A673 (cell line): ENCODE measurements at regions not wholly inside any gene's neighbourhood (a gene's known extent, or its start where the extent isn't known, plus 50 kb on each side); places are given as distances from the start of the nearest gene placed in this dataset.

Source experiments
- BruUV-seq: library from RNA; stranded (reverse); fragments of 400-500 nt; replicated peaks from 2 replicates; lab custom pipeline; 2021; lab: Mats Ljungman, UMichigan
- CTCF ChIA-PET: fragments of 300-600 bp; sonication (Branson Sonifier 250); formaldehyde crosslinking; loops from one replicate; lab custom pipeline; 2022; ENCODE audit warnings: antibody characterized with exemption; lab: Charles Lee
- POLR2A ChIA-PET: fragments of 300-600 bp; sonication (Branson Sonifier 250); formaldehyde crosslinking; loops from one replicate; lab custom pipeline; 2022; ENCODE audit warnings: antibody characterized with exemption; ENCODE audit not compliant: low non-redundant PET; lab: Charles Lee
- DNase-seq: peaks from one replicate; pipeline ENCODE4 v3.0.0-alpha.2; 2015; ENCODE audit warnings: low spot score
- H3K27ac ChIP-seq: fragments of 200-600 bp; sonication (generic); 2 replicates; pipeline ENCODE4 v1.5.1; 2016; ENCODE audit warnings: mixed run types, low read depth, mild to moderate bottlenecking, mixed read lengths, antibody characterized with exemption, low read length; ENCODE audit not compliant: poor library complexity, severe bottlenecking
- H3K27me3 ChIP-seq: fragments of 200-600 bp; sonication (generic); replicated peaks from 2 replicates; pipeline ENCODE4 v1.6.1; 2017; ENCODE audit warnings: mixed run types, low read depth, mild to moderate bottlenecking, mixed read lengths, antibody characterized with exemption, low read length; ENCODE audit not compliant: insufficient read depth, poor library complexity
- H3K36me3 ChIP-seq: fragments of 200-600 bp; sonication (generic); 2 replicates; pipeline ENCODE4 v1.6.1; 2016; ENCODE audit warnings: mixed run types, mild to moderate bottlenecking, mixed read lengths, antibody characterized with exemption, low read length; ENCODE audit not compliant: insufficient read depth, poor library complexity, severe bottlenecking
- H3K4me1 ChIP-seq: fragments of 200-600 bp; sonication (generic); 2 replicates; pipeline ENCODE4 v1.6.1; 2017; ENCODE audit warnings: mixed run types, mild to moderate bottlenecking, mixed read lengths, antibody characterized with exemption, low read length; ENCODE audit not compliant: insufficient read depth, poor library complexity, severe bottlenecking
- H3K4me3 ChIP-seq: fragments of 200-600 bp; sonication (generic); 2 replicates; pipeline ENCODE4 v1.5.1; 2016; ENCODE audit warnings: low read depth, mixed run types, mild to moderate bottlenecking, mixed read lengths, low read length; ENCODE audit not compliant: poor library complexity, severe bottlenecking
- H3K9me3 ChIP-seq: fragments of 200-600 bp; sonication (generic); 2 replicates; pipeline ENCODE4 v1.6.1; 2016; ENCODE audit warnings: mixed run types, low read depth, mild to moderate bottlenecking, mixed read lengths, antibody characterized with exemption, low read length; ENCODE audit not compliant: poor library complexity, severe bottlenecking
- CTCF ChIP-seq: fragments of 300-800, 200-600 bp; sonication (generic); conservative IDR thresholded peaks from 2 replicates; pipeline ENCODE4 v1.5.1; 2017; ENCODE audit warnings: low read depth, mild to moderate bottlenecking, antibody characterized with exemption, low read length, moderate library complexity, mixed read lengths
- EZH2 ChIP-seq: fragments of 200-600 bp; sonication (generic); IDR thresholded peaks from 2 replicates; pipeline ENCODE4 v1.6.1; 2017; ENCODE audit warnings: borderline replicate concordance, low read depth, mild to moderate bottlenecking, mixed read lengths, antibody characterized with exemption, low read length; ENCODE audit not compliant: poor library complexity, severe bottlenecking
- intact Hi-C: fragments of 100-400 bp; cut with micrococcal nuclease; formaldehyde crosslinking; loops from one replicate; pipeline ENCODE4 v1.10.0; 2022; ENCODE audit not compliant: unreplicated experiment

- CTCF ChIA-PET = no interaction called here
- BruUV-seq = no TSS peak
- TF ChIP-seq CTCF (no peak), EZH2 (no peak)
- Histone ChIP-seq H3K27ac (no peak overlapping the region), H3K36me3 (no peaks in the 10 kb centered on the region), H3K4me3 (no peak overlapping the region), H3K27me3 (no peaks in the 10 kb centered on the region), H3K9me3 (no peaks in the 10 kb centered on the region), H3K4me1 (peaks cover 3% of the 10 kb centered on the region)
- intact Hi-C loops = no loop called here
- no peak for DNase-seq
- POLR2A ChIA-PET = no interaction called here
Measured at GRCh38 chr2:5984946-5985345, 292.8 kb downstream of the SOX11 start.

GRCh38 chr2:5985536-5986385 is 293.6 kb downstream of the SOX11 start:
- Histone ChIP-seq H3K27me3 (no peaks in the 10 kb centered on the region), H3K4me1 (peaks cover 3% of the 10 kb centered on the region), H3K36me3 (no peaks in the 10 kb centered on the region), H3K4me3 (no peak overlapping the region), H3K9me3 (no peaks in the 10 kb centered on the region), H3K27ac (no peak overlapping the region)
- TF ChIP-seq EZH2 (no peak), CTCF (no peak)
- BruUV-seq = no TSS peak
- intact Hi-C loops = no loop called here
- POLR2A ChIA-PET = no interaction called here
- CTCF ChIA-PET = no interaction called here
- no peak for DNase-seq

GRCh38 chr2:5986801-5987787 is 294.9 kb downstream of the SOX11 start:
- H3K4me1 ChIP-seq = no peaks in the 10 kb centered on the region
- no peaks in the 10 kb centered on the region for H3K36me3 ChIP-seq
- no TSS peak for BruUV-seq
- POLR2A ChIA-PET = no interaction called here
- H3K27me3 ChIP-seq = no peaks in the 10 kb centered on the region
- CTCF ChIA-PET = no interaction called here
- H3K4me3 ChIP-seq = no peak overlapping the region
- no peak for TF ChIP-seq EZH2
- TF ChIP-seq CTCF = no peak
- no peaks in the 10 kb centered on the region for H3K9me3 ChIP-seq
- DNase-seq = no peak
- intact Hi-C loops = no loop called here
- H3K27ac ChIP-seq = no peak overlapping the region
